Uterus (tissue), 3 donors: ENCODE measurements at regions not wholly inside any gene's neighbourhood (a gene's known extent, or its start where the extent isn't known, plus 50 kb on each side); places are given as distances from the start of the nearest gene placed in this dataset.

Experiments
- DNase-seq, 2 donors: peaks; one replicate each; pipeline ENCODE4 v3.0.0-alpha.2; 2019 to 2020
- H3K27ac ChIP-seq, 2 donors: fragments of 200-600 bp; sonication (generic); 1 replicate in 1 of 2; 2 replicates in 1 of 2; pipeline ENCODE4 v1.5.1; 2016 to 2018
- H3K27me3 ChIP-seq, 2 donors: fragments of 200-600 bp; sonication (generic); one replicate each; pipeline ENCODE4 v1.5.1; 2018 to 2019; ENCODE audit warnings: control low read depth in 1 of 2
- H3K36me3 ChIP-seq, 2 donors: fragments of 200-600 bp; sonication (generic); one replicate each; pipeline ENCODE4 v1.5.1; 2019; ENCODE audit warnings: control low read depth in 1 of 2
- H3K4me1 ChIP-seq, 2 donors: fragments of 200-600 bp; sonication (generic); one replicate each; pipeline ENCODE4 v1.5.1; 2018 to 2019; ENCODE audit warnings: control low read depth in 1 of 2
- H3K4me3 ChIP-seq, 2 donors: fragments of 200-600 bp; sonication (generic); 1 replicate in 1 of 2; 2 replicates in 1 of 2; pipeline ENCODE4 v1.5.1; 2018 to 2019; ENCODE audit warnings: mild to moderate bottlenecking in 1 of 2
- H3K9me3 ChIP-seq, 2 donors: fragments of 200-600 bp; sonication (generic); one replicate each; pipeline ENCODE4 v1.5.1; 2019; ENCODE audit warnings: control low read depth in 1 of 2
- POLR2A ChIP-seq, 2 donors: fragments of 450-650 bp; IDR thresholded peaks; one replicate each; pipeline ENCODE4 v1.6.1; 2016; ENCODE audit warnings: antibody characterized with exemption in 2 of 2, mild to moderate bottlenecking in 1 of 2, moderate library complexity in 1 of 2
- intact Hi-C: fragments of 100-400 bp; cut with DNase I; formaldehyde crosslinking; loops from one replicate; pipeline ENCODE4 v1.15.1; 2023; ENCODE audit warnings: low total_unique reads
- TF ChIP-seq, protein P1 (sequence below), 4 experiments: fragments of 200-600 bp in 2 of 4; fragments of 450-650 bp in 2 of 4; sonication (generic) in 2 of 4; IDR thresholded peaks; one replicate each; pipeline ENCODE4 v1.5.1; 2016 to 2019; ENCODE audit warnings: antibody characterized with exemption in 4 of 4, mild to moderate bottlenecking in 2 of 4, moderate library complexity in 1 of 4
- donor health status: DM: yes; HTN: yes; CAD: no.

DNA sequence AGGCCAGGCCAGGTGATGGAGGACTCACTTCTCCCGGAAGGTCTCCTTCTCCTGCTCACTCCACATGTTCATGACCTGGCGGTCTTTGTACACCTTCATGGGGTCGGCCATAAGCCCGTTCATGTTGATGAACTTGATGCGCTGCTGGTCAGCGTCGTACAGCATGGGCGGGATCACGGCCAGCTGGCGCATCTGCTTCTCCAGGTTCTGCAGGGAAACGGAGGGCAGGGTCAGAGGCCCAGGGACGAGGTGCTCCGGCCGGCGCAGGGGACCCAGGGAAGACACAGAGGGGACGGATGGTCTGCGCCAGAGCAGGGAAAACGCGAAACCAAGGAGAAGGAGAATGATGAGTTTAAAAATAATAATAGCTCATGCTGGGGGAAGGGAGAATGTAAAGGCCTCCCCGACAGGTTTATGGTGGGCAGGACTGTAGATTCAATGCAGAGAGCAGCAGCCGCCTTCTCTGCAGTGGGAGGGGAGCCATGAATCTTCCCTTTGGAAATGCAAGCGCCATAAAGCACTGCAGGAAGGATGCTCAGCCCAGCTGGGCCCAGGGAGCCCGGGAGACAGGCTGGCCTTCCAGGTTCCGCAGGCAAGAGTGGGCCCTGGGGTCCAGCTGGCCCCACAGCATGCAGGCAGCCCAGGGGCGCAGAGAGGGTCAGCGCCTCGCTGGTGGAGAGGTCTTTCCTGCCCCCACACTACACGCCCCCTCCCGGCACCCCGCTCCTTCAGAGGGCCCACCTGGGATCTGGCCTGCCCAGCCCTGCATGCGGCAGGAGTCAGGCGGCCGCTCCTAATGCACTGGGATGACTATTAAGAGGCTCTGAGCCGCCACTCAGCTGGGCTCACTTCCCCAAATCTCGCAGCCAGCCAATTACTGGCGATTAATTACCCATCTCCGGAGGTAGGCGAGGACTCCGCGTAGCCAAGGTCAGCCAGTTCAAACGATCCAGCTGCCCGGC, 132.0 kb downstream of the RFLNA start:
- no peak overlapping the region for H3K4me3 ChIP-seq
- DNase-seq = peak in 1 of 2 donors; percentile 61
- intact Hi-C loops = no loop called here
- no peaks in the 10 kb centered on the region for H3K9me3 ChIP-seq
- no peaks in the 10 kb centered on the region for H3K36me3 ChIP-seq
- TF ChIP-seq, protein P1, sequence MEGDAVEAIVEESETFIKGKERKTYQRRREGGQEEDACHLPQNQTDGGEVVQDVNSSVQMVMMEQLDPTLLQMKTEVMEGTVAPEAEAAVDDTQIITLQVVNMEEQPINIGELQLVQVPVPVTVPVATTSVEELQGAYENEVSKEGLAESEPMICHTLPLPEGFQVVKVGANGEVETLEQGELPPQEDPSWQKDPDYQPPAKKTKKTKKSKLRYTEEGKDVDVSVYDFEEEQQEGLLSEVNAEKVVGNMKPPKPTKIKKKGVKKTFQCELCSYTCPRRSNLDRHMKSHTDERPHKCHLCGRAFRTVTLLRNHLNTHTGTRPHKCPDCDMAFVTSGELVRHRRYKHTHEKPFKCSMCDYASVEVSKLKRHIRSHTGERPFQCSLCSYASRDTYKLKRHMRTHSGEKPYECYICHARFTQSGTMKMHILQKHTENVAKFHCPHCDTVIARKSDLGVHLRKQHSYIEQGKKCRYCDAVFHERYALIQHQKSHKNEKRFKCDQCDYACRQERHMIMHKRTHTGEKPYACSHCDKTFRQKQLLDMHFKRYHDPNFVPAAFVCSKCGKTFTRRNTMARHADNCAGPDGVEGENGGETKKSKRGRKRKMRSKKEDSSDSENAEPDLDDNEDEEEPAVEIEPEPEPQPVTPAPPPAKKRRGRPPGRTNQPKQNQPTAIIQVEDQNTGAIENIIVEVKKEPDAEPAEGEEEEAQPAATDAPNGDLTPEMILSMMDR (IDR thresholded peaks at IDR 0.05) = no peak
- TF ChIP-seq POLR2A (IDR thresholded peaks at IDR 0.05) = no peak
- peak overlapping the region; percentile 73 to 87 for H3K27ac ChIP-seq
- no peaks in the 10 kb centered on the region for H3K27me3 ChIP-seq
- peaks cover 13 to 39% of the 10 kb centered on the region in 2 donors for H3K4me1 ChIP-seq

DNA sequence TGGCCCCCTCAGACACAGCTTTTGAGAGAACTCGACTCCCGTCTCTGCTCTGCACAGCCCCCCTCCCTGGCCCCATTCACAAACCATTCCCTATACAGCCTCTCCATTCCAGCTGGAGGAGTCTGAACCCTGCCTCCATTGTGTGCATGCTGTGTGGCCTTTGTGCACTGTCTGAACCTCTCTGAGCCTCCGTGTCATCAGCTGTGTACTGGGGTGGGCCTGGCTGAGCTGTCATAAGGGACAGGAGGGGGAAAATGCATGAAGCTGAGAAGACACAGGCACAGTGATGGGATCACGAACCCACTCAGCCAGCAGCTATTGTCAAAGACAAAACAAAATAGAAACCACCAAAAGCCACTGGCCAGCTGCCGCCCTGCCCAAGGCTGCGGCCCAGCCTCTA, 130.8 kb downstream of the RFLNA start:
- Histone ChIP-seq H3K27ac (peak overlapping the region; percentile 73 to 87), H3K27me3 (no peaks in the 10 kb centered on the region), H3K36me3 (no peaks in the 10 kb centered on the region), H3K9me3 (no peaks in the 10 kb centered on the region), H3K4me1 (peaks cover 13 to 45% of the 10 kb centered on the region in 2 donors), H3K4me3 (no peak overlapping the region)
- no peak for TF ChIP-seq POLR2A (IDR thresholded peaks at IDR 0.05)
- TF ChIP-seq, protein P1 (IDR thresholded peaks at IDR 0.05) = no peak
- intact Hi-C loops = no loop called here
- DNase-seq = no peak

DNA sequence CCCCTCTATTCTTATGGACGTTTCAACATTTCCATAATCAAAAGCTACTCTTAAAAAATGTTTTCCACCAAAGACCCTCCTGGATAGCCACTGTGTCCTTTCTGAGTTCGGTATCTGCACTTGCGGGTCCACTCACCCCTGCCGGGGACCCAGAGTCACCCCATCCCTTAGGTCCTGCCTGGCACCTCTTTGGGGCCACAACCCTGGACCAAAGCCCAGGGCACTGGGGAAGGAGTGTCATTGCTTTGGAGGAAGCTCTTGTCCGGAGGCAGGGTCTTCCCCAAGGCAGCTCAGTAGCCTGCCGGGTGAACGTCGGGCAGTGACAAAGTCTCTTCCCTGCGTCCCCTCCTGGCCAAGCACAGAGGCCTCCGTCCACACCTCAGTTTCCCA, 129.6 kb downstream of the RFLNA start:
- H3K4me1 ChIP-seq = peaks cover 13 to 41% of the 10 kb centered on the region in 2 donors
- no peaks in the 10 kb centered on the region for H3K27me3 ChIP-seq
- intact Hi-C loops = loop anchor here (5.0 kb wide), 1 partner anchor 37 kb away; no protein-coding TSS in a partner anchor
- TF ChIP-seq, protein P1 (IDR thresholded peaks at IDR 0.05) = no peak
- TF ChIP-seq POLR2A (IDR thresholded peaks at IDR 0.05) = no peak
- DNase-seq = no peak
- no peaks in the 10 kb centered on the region for H3K9me3 ChIP-seq
- no peak overlapping the region for H3K4me3 ChIP-seq
- peak overlapping the region; percentile 87 to 96 for H3K27ac ChIP-seq
- no peaks in the 10 kb centered on the region for H3K36me3 ChIP-seq

DNA sequence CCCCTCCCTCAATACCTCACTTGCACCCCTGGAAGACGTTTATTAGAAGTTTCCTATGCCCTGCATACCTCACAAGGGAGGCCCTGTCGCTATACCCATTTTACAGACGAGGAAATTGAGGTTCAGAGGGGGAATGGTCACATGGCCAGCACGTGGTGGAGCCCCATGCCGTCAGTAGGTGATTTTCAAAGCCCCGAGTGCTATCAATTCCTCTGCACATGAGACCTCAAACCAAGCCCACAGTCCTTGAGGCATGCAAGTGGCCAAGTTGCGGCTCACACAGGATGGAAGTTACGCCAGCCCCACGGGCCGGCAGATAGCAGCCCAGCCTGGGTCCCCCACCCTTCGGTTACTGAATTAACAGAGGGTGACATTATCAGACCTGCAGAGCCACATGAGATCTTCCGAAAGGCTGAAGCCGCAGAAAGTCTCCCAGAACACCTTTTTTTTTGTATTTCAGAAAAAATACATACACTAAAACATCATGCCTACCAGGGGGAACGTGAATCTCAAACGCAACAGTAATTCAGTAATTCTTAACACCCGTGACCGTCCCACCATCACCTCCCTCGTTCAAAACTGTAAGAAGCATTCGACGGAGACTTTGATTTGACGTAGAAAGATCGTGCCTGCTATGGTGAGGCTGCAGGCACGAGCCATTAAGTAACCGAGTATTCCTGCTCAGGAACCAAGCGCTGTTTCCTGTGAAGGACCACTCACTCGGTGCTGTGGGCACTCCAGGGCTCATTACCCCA, 129.0 kb downstream of the RFLNA start:
- peak overlapping the region; percentile 87 to 96 for H3K27ac ChIP-seq
- H3K36me3 ChIP-seq = no peaks in the 10 kb centered on the region
- intact Hi-C loops = loop anchor here (5.0 kb wide), 1 partner anchor 37 kb away; no protein-coding TSS in a partner anchor
- peaks cover 13 to 35% of the 10 kb centered on the region in 2 donors for H3K4me1 ChIP-seq
- TF ChIP-seq, protein P1 (IDR thresholded peaks at IDR 0.05) = no peak
- TF ChIP-seq POLR2A (IDR thresholded peaks at IDR 0.05) = no peak
- H3K27me3 ChIP-seq = no peaks in the 10 kb centered on the region
- no peak for DNase-seq
- peak overlapping the region in 1 of 2 donors; percentile 39 for H3K4me3 ChIP-seq
- no peaks in the 10 kb centered on the region for H3K9me3 ChIP-seq
